Peyer's patch (tissue), 4 donors: ENCODE measurements at regions not wholly inside any gene's neighbourhood (a gene's known extent, or its start where the extent isn't known, plus 50 kb on each side); places are given as distances from the start of the nearest gene placed in this dataset.
"Not testable (repeated sequence)": the region's sequence is repeated elsewhere in the genome, so short reads cannot be mapped to it uniquely, and the experiment has no call there.

Source experiments
- CTCF ChIP-seq, 6 experiments: fragments of 450-650 bp in 4 of 6; fragments of 200-600 bp in 2 of 6; sonication (generic) in 1 of 6; IDR thresholded peaks; one replicate each; pipeline ENCODE4 v1.5.1; 2017 to 2019; ENCODE audit warnings: antibody characterized with exemption in 6 of 6, mild to moderate bottlenecking in 3 of 6, moderate library complexity in 1 of 6
- POLR2A ChIP-seq, 2 donors: fragments of 450-650 bp; IDR thresholded peaks; one replicate each; pipeline ENCODE4 v1.5.1; 2017; ENCODE audit warnings: antibody characterized with exemption in 2 of 2, mild to moderate bottlenecking in 2 of 2, moderate library complexity in 2 of 2

- not testable (repeated sequence) for TF ChIP-seq CTCF, POLR2A (IDR thresholded peaks at IDR 0.05)
Observed at GRCh38 chr20:29868014-29868413, 1389.5 kb upstream of the DEFB115 start.
